Heart right ventricle (tissue), 16 donors: ENCODE measurements at regions not wholly inside any gene's neighbourhood (a gene's known extent, or its start where the extent isn't known, plus 50 kb on each side); places are given as distances from the start of the nearest gene placed in this dataset.

ENCODE experiments used
- ATAC-seq, 8 donors: fragments of 200-7000 bp; cut with Tn5 transposase; one replicate each; pipeline ENCODE4 v1.9.1; 2020; ENCODE audit warnings: mild to moderate bottlenecking in 8 of 8, moderate library complexity in 8 of 8, moderate number of reproducible peaks in 1 of 8
- DNase-seq, 2 donors: peaks; one replicate each; pipeline ENCODE4 v3.0.0-alpha.2; 2020
- H3K27ac ChIP-seq, 10 donors: fragments of 200-600 bp; sonication (generic) in 2 of 10; one replicate each; pipeline versions ENCODE4 v1.5.0 to v1.8.0; 2020 to 2022; ENCODE audit warnings: mild to moderate bottlenecking in 3 of 10
- H3K27me3 ChIP-seq, 7 donors: fragments of 200-600 bp; one replicate each; pipeline ENCODE4 v1.8.0; 2021 to 2022; ENCODE audit warnings: mild to moderate bottlenecking in 2 of 7
- H3K36me3 ChIP-seq, 9 donors: fragments of 200-600 bp; sonication (generic) in 1 of 9; one replicate each; pipeline versions ENCODE4 v1.5.0 to v1.8.0; 2020 to 2022; ENCODE audit warnings: mild to moderate bottlenecking in 2 of 9
- H3K4me1 ChIP-seq, 9 donors: fragments of 200-600 bp; sonication (generic) in 1 of 9; one replicate each; pipeline versions ENCODE4 v1.5.0 to v1.8.0; 2020 to 2022; ENCODE audit warnings: mild to moderate bottlenecking in 4 of 9
- H3K4me3 ChIP-seq, 10 donors: fragments of 200-600 bp; sonication (generic) in 2 of 10; one replicate each; pipeline versions ENCODE4 v1.5.0 to v1.8.0; 2020 to 2022; ENCODE audit warnings: mild to moderate bottlenecking in 7 of 10, moderate library complexity in 2 of 10
- H3K9me3 ChIP-seq, 11 donors: fragments of 200-600 bp in 10 of 11; sonication (generic) in 2 of 11; one replicate each; pipeline versions ENCODE4 v1.5.0 to v1.8.0; 2013 to 2022; ENCODE audit warnings: mild to moderate bottlenecking in 2 of 11, control low read depth in 1 of 11, moderate library complexity in 1 of 11
- whole genome bisulfite sequencing, 2 donors: extraction: QIAGEN DNeasy Blood & Tissue Kit; methylation state at CpG; one replicate each; pipeline ENCODE4 v1.1.7; 2013; ENCODE audit warnings: inconsistent platforms in 1 of 2; 5-methylcytosine and 5-hydroxymethylcytosine counted together
- intact Hi-C, 10 donors: fragments of 100-400 bp; cut with DNase I; formaldehyde crosslinking; loops; one replicate each; pipeline versions ENCODE4 v1.11.1 to v1.14.2; 2022
- TF ChIP-seq, protein P1 (sequence below), 9 donors: fragments of 200-600 bp; sonication (generic) in 2 of 9; IDR thresholded peaks; one replicate each; pipeline versions ENCODE4 v1.5.0 to v1.8.0; 2021 to 2022; ENCODE audit warnings: antibody characterized with exemption in 9 of 9, mild to moderate bottlenecking in 5 of 9, moderate library complexity in 1 of 9
- donor health status: Arrhythmogenic right ventricular cardiomyopathy.
- donor health status: ischemic (EF 13 %, LVEDD 7.1; RV severe dilation, severe dysfunction).
- donor health status: healthy with polysubstance abuse.
- donor health status: DM: no; HTN: yes; CAD: no.
- donor health status: DM: no; HTN: no; CAD: no.
- donor health status: ischemic (EF 25% LVEDD 6.9; RV normal size, moderate dysfunction).
- donor health status: ischemic (EF 25% LVEDD 5.7; RV mildly dilated, moderate dysfunction).
- donor health status: healthy.
- donor health status: DM: yes; HTN: yes; CAD: no.
- donor health status: Ischemic cardiomyopathy.
- donor health status: ischemic (EF 35%, LVEDD 5.7; RV mildly dilated, moderate dysfunction).
- donor health status: nonischemic (EF 11% LVEDD 7.7; RV severe dilation, severe dysfunction).
- donor health status: DM: yes; HTN: yes; CAD: no.
- donor health status: PGD.
- donor health status: ischemic (EF 29% LVEDD 5.4; RV normal size, mild dysfunction).
- donor health status: nonischemic (EF 23%, LVEDD 6.1; RV moderate dilation, normal function).

DNA sequence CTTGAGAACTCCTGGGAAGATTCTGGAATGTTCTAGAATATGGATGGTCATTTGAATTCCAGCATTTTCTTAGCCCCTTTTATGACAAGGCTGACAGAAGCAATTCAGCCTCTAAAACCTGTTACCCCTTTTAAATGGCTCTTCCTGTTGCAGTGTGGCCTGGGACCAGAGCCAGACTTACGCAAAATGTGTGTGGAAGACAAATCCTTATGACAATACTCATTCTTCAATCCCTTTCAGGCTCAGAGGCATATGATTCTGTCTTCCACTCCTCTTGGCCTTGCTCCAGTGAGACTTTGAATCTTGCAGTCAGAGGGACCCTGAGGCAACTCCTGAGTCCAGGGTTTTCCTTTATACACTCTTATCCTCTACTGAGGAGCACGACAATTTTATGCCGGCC lies 287.0 kb downstream of the CLIC5 start:
- Histone ChIP-seq H3K27ac (no peak overlapping the region), H3K27me3 (no peaks in the 10 kb centered on the region), H3K4me1 (no peaks in the 10 kb centered on the region), H3K36me3 (no peaks in the 10 kb centered on the region), H3K4me3 (no peak overlapping the region), H3K9me3 (peaks cover 0 to 3% (median 0%) of the 10 kb centered on the region in 11 donors)
- WGBS, 2 donors: 72 to 74% methylated on average over 3 of the region's 3 CpGs
- TF ChIP-seq, protein P1, sequence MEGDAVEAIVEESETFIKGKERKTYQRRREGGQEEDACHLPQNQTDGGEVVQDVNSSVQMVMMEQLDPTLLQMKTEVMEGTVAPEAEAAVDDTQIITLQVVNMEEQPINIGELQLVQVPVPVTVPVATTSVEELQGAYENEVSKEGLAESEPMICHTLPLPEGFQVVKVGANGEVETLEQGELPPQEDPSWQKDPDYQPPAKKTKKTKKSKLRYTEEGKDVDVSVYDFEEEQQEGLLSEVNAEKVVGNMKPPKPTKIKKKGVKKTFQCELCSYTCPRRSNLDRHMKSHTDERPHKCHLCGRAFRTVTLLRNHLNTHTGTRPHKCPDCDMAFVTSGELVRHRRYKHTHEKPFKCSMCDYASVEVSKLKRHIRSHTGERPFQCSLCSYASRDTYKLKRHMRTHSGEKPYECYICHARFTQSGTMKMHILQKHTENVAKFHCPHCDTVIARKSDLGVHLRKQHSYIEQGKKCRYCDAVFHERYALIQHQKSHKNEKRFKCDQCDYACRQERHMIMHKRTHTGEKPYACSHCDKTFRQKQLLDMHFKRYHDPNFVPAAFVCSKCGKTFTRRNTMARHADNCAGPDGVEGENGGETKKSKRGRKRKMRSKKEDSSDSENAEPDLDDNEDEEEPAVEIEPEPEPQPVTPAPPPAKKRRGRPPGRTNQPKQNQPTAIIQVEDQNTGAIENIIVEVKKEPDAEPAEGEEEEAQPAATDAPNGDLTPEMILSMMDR (IDR thresholded peaks at IDR 0.05): no peak
- ATAC-seq (no peak), DNase-seq (no peak)
- intact Hi-C loops: loop anchor here in 1 of 10 donors (10.0 kb wide), 1 partner anchor 1254 kb away; no protein-coding TSS in a partner anchor

DNA sequence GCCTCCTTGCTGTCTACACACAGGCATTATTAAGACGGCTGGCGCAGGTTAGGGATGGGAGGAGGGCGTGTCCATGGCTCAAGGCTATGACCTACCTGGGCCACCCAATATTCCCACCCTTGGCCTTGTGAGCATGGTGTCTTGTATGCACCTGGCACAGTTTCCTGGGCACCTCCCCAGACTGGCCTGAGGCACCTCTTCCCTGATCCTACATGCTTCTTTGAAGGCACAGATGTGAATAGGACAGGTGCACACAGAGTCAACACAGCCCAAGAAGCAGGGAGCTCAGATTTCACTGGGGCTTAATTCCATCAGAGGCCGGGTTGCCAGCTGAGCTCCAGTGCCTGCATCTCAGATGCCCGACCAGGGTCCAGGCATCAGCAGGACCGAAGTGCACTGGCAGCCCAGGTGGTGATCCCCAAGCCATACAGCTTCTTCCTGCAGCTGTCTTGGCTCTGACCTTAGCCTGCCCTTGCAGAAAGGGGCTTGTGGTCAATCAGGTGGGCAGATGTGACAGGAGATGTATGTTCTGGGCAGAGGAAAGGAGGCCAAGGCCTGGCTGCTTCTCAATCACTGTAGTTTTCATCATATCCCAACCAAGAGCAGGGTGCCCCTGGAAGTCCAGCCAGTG lies 287.7 kb downstream of the CLIC5 start:
- no peak for ATAC-seq
- 92 to 97% methylated on average over 6 of the region's 6 CpGs for WGBS, 2 donors
- TF ChIP-seq, protein P1 (IDR thresholded peaks at IDR 0.05): no peak
- Histone ChIP-seq H3K27ac (no peak overlapping the region), H3K4me3 (no peak overlapping the region), H3K36me3 (no peaks in the 10 kb centered on the region), H3K4me1 (no peaks in the 10 kb centered on the region), H3K9me3 (peaks cover 0 to 10% (median 0%) of the 10 kb centered on the region in 11 donors), H3K27me3 (no peaks in the 10 kb centered on the region)
- no peak for DNase-seq
- intact Hi-C loops: loop anchor here in 1 of 10 donors (10.0 kb wide), 1 partner anchor 1253 kb away; no protein-coding TSS in a partner anchor

DNA sequence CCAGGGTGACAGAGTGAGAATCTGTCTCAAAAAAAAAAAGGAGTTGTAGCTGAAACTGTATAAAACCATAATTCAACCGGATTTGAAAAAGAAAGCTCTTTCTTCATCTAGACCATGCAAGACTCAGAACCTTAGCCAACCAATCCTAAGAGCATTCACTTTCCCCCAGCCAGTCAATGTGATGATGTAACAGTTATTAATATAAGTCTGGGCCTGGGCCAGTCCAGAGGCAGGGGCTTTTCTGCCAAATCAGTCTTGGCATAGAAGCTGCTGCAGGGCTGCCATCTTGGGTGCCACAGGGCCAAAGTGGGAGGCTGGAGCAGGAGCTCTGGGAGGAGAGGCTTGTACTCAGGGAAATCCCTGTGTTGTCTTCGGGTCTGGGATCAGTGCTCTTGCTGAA lies 288.4 kb downstream of the CLIC5 start:
- Histone ChIP-seq H3K27me3 (no peaks in the 10 kb centered on the region), H3K4me3 (no peak overlapping the region), H3K9me3 (peaks cover 0 to 11% (median 0%) of the 10 kb centered on the region in 11 donors), H3K27ac (no peak overlapping the region), H3K4me1 (no peaks in the 10 kb centered on the region), H3K36me3 (no peaks in the 10 kb centered on the region)
- peak in 7 of 8 donors; percentile 64 to 91 (median 79) for ATAC-seq
- intact Hi-C loops: loop anchor here in 1 of 10 donors (10.0 kb wide), 1 partner anchor 1252 kb away; no protein-coding TSS in a partner anchor
- TF ChIP-seq, protein P1 (IDR thresholded peaks at IDR 0.05): no peak
- peak in 1 of 2 donors; percentile 31 for DNase-seq
- 70 to 83% methylated on average over 2 of the region's 2 CpGs for WGBS, 2 donors

DNA sequence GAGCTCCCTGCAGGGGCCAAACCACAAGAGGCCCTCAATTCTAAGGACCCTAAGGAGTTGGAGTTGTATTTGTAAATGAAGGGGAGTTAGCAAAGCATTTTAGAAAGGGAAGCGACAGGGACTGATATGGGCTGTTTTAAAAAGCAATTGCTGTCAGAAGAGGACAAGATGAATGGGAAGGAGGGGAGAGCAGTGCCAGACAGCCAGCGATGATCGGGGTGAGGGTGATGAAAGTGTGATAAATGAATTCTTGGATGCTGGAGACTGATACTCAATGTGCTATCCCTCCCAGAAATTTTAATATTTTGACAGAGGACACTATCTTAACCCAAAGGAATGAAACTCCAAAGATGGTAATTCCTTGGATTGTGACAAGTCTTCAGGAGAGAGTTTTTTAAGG lies 289.2 kb downstream of the CLIC5 start:
- peaks cover 0 to 11% (median 0%) of the 10 kb centered on the region in 11 donors for H3K9me3 ChIP-seq
- ATAC-seq (no peak), DNase-seq (no peak)
- no peak overlapping the region for H3K4me3 ChIP-seq
- TF ChIP-seq, protein P1 (IDR thresholded peaks at IDR 0.05): no peak
- no peaks in the 10 kb centered on the region for H3K4me1 ChIP-seq
- WGBS, 2 donors: 68 to 79% methylated on average over 3 of the region's 3 CpGs
- no peaks in the 10 kb centered on the region for H3K27me3 ChIP-seq
- intact Hi-C loops: loop anchor here in 1 of 10 donors (10.0 kb wide), 1 partner anchor 1252 kb away; no protein-coding TSS in a partner anchor
- no peak overlapping the region for H3K27ac ChIP-seq
- H3K36me3 ChIP-seq: no peaks in the 10 kb centered on the region
